ENCODE measurements at regions not wholly inside any gene's neighbourhood (a gene's known extent, or its start where the extent isn't known, plus 50 kb on each side); places are given as distances from the start of the nearest gene placed in this dataset.

DNA sequence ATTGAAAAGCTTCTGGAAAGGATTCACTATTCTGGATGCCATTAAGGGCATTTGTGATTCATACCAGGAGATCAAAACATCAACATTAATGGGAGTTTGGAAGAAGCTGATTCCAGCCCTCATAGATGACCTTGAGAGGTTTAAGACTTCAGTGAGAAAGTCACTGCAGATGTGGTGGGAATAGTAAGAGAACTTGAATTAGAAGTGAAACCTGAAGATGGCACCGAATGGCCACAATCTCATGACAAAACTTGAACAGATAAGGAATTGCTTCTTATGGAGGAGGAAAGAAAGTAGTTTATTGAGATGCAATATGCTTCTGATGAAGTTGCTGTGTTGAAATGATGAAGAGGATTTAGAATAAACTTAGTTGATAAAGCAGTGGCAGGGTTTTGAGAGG is 254.6 kb upstream of the SLC24A2 start (continued):
- no peak for TF ChIP-seq ZNF23 (CRISPR knock-in tag; IDR thresholded peaks at IDR 0.05)
- TF ChIP-seq, protein P1, sequence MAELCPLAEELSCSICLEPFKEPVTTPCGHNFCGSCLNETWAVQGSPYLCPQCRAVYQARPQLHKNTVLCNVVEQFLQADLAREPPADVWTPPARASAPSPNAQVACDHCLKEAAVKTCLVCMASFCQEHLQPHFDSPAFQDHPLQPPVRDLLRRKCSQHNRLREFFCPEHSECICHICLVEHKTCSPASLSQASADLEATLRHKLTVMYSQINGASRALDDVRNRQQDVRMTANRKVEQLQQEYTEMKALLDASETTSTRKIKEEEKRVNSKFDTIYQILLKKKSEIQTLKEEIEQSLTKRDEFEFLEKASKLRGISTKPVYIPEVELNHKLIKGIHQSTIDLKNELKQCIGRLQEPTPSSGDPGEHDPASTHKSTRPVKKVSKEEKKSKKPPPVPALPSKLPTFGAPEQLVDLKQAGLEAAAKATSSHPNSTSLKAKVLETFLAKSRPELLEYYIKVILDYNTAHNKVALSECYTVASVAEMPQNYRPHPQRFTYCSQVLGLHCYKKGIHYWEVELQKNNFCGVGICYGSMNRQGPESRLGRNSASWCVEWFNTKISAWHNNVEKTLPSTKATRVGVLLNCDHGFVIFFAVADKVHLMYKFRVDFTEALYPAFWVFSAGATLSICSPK (IDR thresholded peaks at IDR 0.05; ENCODE audit: borderline replicate concordance): no peak
- TF ChIP-seq ZNF280A (IDR thresholded peaks at IDR 0.05; ENCODE audit: low read depth, partially characterized antibody): no peak
- TF ChIP-seq RCOR1 (IDR thresholded peaks at IDR 0.05; ENCODE audit: borderline replicate concordance in 1 of 2, low read depth in 2 of 2, low read length in 2 of 2): no peak
- TF ChIP-seq ZNF76 (CRISPR knock-in tag; IDR thresholded peaks at IDR 0.05; ENCODE audit: borderline replicate concordance): no peak
- no peak for TF ChIP-seq THRA (IDR thresholded peaks at IDR 0.05)
- no peak for TF ChIP-seq ARID2 (IDR thresholded peaks at IDR 0.05)
